ENCODE measurements at regions not wholly inside any gene's neighbourhood (a gene's known extent, or its start where the extent isn't known, plus 50 kb on each side); places are given as distances from the start of the nearest gene placed in this dataset.

GRCh38 chr7:68792351-68792750, 805.9 kb upstream of the AUTS2 start (continued):
- TF ChIP-seq, protein P1, sequence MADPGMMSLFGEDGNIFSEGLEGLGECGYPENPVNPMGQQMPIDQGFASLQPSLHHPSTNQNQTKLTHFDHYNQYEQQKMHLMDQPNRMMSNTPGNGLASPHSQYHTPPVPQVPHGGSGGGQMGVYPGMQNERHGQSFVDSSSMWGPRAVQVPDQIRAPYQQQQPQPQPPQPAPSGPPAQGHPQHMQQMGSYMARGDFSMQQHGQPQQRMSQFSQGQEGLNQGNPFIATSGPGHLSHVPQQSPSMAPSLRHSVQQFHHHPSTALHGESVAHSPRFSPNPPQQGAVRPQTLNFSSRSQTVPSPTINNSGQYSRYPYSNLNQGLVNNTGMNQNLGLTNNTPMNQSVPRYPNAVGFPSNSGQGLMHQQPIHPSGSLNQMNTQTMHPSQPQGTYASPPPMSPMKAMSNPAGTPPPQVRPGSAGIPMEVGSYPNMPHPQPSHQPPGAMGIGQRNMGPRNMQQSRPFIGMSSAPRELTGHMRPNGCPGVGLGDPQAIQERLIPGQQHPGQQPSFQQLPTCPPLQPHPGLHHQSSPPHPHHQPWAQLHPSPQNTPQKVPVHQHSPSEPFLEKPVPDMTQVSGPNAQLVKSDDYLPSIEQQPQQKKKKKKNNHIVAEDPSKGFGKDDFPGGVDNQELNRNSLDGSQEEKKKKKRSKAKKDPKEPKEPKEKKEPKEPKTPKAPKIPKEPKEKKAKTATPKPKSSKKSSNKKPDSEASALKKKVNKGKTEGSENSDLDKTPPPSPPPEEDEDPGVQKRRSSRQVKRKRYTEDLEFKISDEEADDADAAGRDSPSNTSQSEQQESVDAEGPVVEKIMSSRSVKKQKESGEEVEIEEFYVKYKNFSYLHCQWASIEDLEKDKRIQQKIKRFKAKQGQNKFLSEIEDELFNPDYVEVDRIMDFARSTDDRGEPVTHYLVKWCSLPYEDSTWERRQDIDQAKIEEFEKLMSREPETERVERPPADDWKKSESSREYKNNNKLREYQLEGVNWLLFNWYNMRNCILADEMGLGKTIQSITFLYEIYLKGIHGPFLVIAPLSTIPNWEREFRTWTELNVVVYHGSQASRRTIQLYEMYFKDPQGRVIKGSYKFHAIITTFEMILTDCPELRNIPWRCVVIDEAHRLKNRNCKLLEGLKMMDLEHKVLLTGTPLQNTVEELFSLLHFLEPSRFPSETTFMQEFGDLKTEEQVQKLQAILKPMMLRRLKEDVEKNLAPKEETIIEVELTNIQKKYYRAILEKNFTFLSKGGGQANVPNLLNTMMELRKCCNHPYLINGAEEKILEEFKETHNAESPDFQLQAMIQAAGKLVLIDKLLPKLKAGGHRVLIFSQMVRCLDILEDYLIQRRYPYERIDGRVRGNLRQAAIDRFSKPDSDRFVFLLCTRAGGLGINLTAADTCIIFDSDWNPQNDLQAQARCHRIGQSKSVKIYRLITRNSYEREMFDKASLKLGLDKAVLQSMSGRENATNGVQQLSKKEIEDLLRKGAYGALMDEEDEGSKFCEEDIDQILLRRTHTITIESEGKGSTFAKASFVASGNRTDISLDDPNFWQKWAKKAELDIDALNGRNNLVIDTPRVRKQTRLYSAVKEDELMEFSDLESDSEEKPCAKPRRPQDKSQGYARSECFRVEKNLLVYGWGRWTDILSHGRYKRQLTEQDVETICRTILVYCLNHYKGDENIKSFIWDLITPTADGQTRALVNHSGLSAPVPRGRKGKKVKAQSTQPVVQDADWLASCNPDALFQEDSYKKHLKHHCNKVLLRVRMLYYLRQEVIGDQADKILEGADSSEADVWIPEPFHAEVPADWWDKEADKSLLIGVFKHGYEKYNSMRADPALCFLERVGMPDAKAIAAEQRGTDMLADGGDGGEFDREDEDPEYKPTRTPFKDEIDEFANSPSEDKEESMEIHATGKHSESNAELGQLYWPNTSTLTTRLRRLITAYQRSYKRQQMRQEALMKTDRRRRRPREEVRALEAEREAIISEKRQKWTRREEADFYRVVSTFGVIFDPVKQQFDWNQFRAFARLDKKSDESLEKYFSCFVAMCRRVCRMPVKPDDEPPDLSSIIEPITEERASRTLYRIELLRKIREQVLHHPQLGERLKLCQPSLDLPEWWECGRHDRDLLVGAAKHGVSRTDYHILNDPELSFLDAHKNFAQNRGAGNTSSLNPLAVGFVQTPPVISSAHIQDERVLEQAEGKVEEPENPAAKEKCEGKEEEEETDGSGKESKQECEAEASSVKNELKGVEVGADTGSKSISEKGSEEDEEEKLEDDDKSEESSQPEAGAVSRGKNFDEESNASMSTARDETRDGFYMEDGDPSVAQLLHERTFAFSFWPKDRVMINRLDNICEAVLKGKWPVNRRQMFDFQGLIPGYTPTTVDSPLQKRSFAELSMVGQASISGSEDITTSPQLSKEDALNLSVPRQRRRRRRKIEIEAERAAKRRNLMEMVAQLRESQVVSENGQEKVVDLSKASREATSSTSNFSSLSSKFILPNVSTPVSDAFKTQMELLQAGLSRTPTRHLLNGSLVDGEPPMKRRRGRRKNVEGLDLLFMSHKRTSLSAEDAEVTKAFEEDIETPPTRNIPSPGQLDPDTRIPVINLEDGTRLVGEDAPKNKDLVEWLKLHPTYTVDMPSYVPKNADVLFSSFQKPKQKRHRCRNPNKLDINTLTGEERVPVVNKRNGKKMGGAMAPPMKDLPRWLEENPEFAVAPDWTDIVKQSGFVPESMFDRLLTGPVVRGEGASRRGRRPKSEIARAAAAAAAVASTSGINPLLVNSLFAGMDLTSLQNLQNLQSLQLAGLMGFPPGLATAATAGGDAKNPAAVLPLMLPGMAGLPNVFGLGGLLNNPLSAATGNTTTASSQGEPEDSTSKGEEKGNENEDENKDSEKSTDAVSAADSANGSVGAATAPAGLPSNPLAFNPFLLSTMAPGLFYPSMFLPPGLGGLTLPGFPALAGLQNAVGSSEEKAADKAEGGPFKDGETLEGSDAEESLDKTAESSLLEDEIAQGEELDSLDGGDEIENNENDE (IDR thresholded peaks at IDR 0.05; ENCODE audit: insufficient replicate concordance, low read length) = no peak
- TF ChIP-seq MAFK (IDR thresholded peaks at IDR 0.05; ENCODE audit: low read depth, low read length) = no peak
- no peak for TF ChIP-seq RFX5 (IDR thresholded peaks at IDR 0.05; ENCODE audit: borderline replicate concordance, low read depth, low read length)
- no peak for TF ChIP-seq TEAD4 (IDR thresholded peaks at IDR 0.05; ENCODE audit: low read depth, low read length)
- no peak for TF ChIP-seq CTCF (IDR thresholded peaks at IDR 0.05; ENCODE audit: control extremely low read depth in 1 of 3, insufficient read depth in 1 of 3, low read depth in 1 of 3, low read length in 3 of 3)
- no peak for TF ChIP-seq SP4 (IDR thresholded peaks at IDR 0.05; ENCODE audit: low read length)
- no peak for TF ChIP-seq KDM4A (IDR thresholded peaks at IDR 0.05; ENCODE audit: low read depth, low read length, severe bottlenecking)
- no peak for TF ChIP-seq TAF7 (optimal IDR thresholded peaks at IDR 0.05; ENCODE audit: borderline replicate concordance, low read depth, low read length)
- no peak for TF ChIP-seq POLR2A (IDR thresholded peaks at IDR 0.05; ENCODE audit: control extremely low read depth in 1 of 2, low read depth in 2 of 2, low read length in 2 of 2)
- no peak for TF ChIP-seq SUZ12 (IDR thresholded peaks at IDR 0.05; ENCODE audit: low read length)

All from H1 (cell line).